ENCODE measurements at regions not wholly inside any gene's neighbourhood (a gene's known extent, or its start where the extent isn't known, plus 50 kb on each side); places are given as distances from the start of the nearest gene placed in this dataset.

DNA sequence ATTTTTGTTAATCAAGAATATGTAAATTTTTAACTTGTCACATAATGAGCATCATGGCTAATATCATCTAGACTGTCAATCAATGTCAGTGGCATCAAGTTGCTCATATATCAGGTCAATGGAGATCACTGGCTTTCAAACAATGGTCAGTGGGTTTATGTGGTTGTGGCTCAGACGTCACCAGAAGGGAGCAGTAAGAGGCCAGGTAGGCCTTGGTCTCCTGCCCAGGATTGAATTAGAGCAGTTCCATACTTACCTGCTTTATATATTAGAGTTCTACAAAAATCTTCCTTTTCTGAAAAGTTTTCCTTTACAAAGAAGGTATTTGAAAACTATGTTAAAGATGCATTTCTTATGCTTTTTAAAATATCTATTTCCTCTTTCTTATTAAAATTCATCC, 206.3 kb upstream of the B3GALT2 start:
- 0% methylated on average over 1 of the region's 1 CpG for WGBS (ENCODE audit: insufficient coverage, low coverage, missing lambda C conversion rate)
- H4K20me1 ChIP-seq (replicated peaks; ENCODE audit: control insufficient read depth, insufficient read depth, low read length), result no peaks in the 10 kb centered on the region
- no peaks in the 10 kb centered on the region for H3K9me1 ChIP-seq (ENCODE audit: control insufficient read depth, insufficient read depth, low read length)
- intact Hi-C loops (cut with micrococcal nuclease) (loop anchor here (10.0 kb wide), 1 partner anchor 208 kb away; the partner anchor contains the start of gene B3GALT2), in situ Hi-C loops (cut with MboI) (no loop called here)
- no peak for TF ChIP-seq NBN (IDR thresholded peaks at IDR 0.05; ENCODE audit: low read depth)
- no peak for TF ChIP-seq SMAD3 (CRISPR knock-in tag; conservative IDR thresholded peaks at IDR 0.05)
- no peak for TF ChIP-seq SIN3A (IDR thresholded peaks at IDR 0.05; ENCODE audit: borderline replicate concordance in 2 of 2, control insufficient read depth in 1 of 2, low read depth in 2 of 2, low read length in 2 of 2)
- TF ChIP-seq MXD1 (CRISPR knock-in tag; IDR thresholded peaks at IDR 0.05; ENCODE audit: borderline replicate concordance, poor library complexity, severe bottlenecking), result no peak
- no peak for TF ChIP-seq ETS2 (tag; IDR thresholded peaks at IDR 0.05; ENCODE audit: borderline replicate concordance, poor library complexity, severe bottlenecking)
- TF ChIP-seq NFIX (CRISPR knock-in tag; IDR thresholded peaks at IDR 0.05; ENCODE audit: low read depth), result no peak
- no peak for TF ChIP-seq CREBBP (IDR thresholded peaks at IDR 0.05; ENCODE audit: low read depth, low read length)
- TF ChIP-seq RBM15 (IDR thresholded peaks at IDR 0.05; ENCODE audit: insufficient read depth, low read length), result no peak
- FAIRE-seq (no peak), ATAC-seq (no peak), DNase-seq (ENCODE audit: extremely low read depth in 1 of 4, low spot score in 3 of 4) (no peak)
- no peak overlapping the region for H2AFZ ChIP-seq (ENCODE audit: low read depth, low read length)
- no peak overlapping the region for H3K4me3 ChIP-seq
- H3K27me3 ChIP-seq (ENCODE audit: control insufficient read depth in 2 of 2, insufficient read depth in 2 of 2, low read length in 2 of 2), result no peaks in the 10 kb centered on the region
- no peaks in the 10 kb centered on the region for H3K36me3 ChIP-seq (ENCODE audit: control insufficient read depth, insufficient read depth, low read length)
- no peaks in the 10 kb centered on the region; a peak in 1 of 5 replicates for H3K4me1 ChIP-seq (replicated peaks in 1 of 2; ENCODE audit: control insufficient read depth in 2 of 2, insufficient read depth in 2 of 2, low read length in 2 of 2)
- POLR2A ChIA-PET, result no interaction called here
- no peaks in the 10 kb centered on the region for H3K9me3 ChIP-seq (replicated peaks; ENCODE audit: control insufficient read depth, insufficient read depth, low read depth, low read length)
- no peak overlapping the region for H3K27ac ChIP-seq (ENCODE audit: extremely low read depth, low read depth, low read length)
- no peak overlapping the region for H3K9ac ChIP-seq (ENCODE audit: insufficient read depth in 1 of 2, low read depth in 2 of 2, low read length in 2 of 2)
- no TSS peak for BruUV-seq (replicated peaks)
- CTCF ChIA-PET (ENCODE audit: low intra/inter-chr PET ratio), result no interaction called here
- H3K79me2 ChIP-seq (ENCODE audit: control insufficient read depth, insufficient read depth, low read length), result no peaks in the 10 kb centered on the region
- no peak overlapping the region for H3K4me2 ChIP-seq (ENCODE audit: insufficient read depth, low read length)

Measured in K562 (cell line).